GM23338 (cell line): ENCODE measurements at regions not wholly inside any gene's neighbourhood (a gene's known extent, or its start where the extent isn't known, plus 50 kb on each side); places are given as distances from the start of the nearest gene placed in this dataset.

ENCODE experiments used
- ATAC-seq: fragments of 200-7000 bp; cut with Tn5 transposase; 3 replicates; pipeline ENCODE4 v1.9.1; 2020
- DNase-seq: peaks from one replicate; pipeline ENCODE4 v3.0.0-alpha.2; 2015; ENCODE audit warnings: low spot score
- H2AFZ ChIP-seq: fragments of 200-600 bp; sonication (generic); 2 replicates; pipeline ENCODE4 v1.8.0; 2016; ENCODE audit warnings: antibody characterized with exemption, mild to moderate bottlenecking, moderate library complexity
- H3F3A ChIP-seq: fragments of 200-600 bp; sonication (generic); replicated peaks from 2 replicates; pipeline ENCODE4 v1.8.0; 2017; ENCODE audit warnings: antibody characterized with exemption, mixed run types, low read depth
- H3K27ac ChIP-seq: fragments of 200-600 bp; sonication (generic); 2 replicates; pipeline ENCODE4 v1.6.1; 2016; ENCODE audit warnings: low read depth
- H3K27me3 ChIP-seq: fragments of 200-600 bp; sonication (generic); 2 replicates; pipeline ENCODE4 v1.8.0; 2016; ENCODE audit warnings: mild to moderate bottlenecking, mixed run types, moderate library complexity; ENCODE audit not compliant: insufficient read depth
- H3K36me3 ChIP-seq: fragments of 200-600 bp; sonication (generic); 2 replicates; pipeline ENCODE4 v1.8.0; 2016; ENCODE audit warnings: mild to moderate bottlenecking; ENCODE audit not compliant: insufficient read depth
- H3K4me1 ChIP-seq: fragments of 200-600 bp; sonication (generic); 2 replicates; pipeline ENCODE4 v1.8.0; 2016; ENCODE audit warnings: mild to moderate bottlenecking, moderate library complexity; ENCODE audit not compliant: insufficient read depth
- H3K4me2 ChIP-seq: fragments of 200-600 bp; sonication (generic); 2 replicates; pipeline ENCODE4 v1.7.1; 2017; ENCODE audit warnings: mixed run types
- H3K4me3 ChIP-seq: fragments of 200-600 bp; sonication (generic); 2 replicates; pipeline ENCODE4 v1.6.1; 2016; ENCODE audit warnings: mixed run types
- H3K79me2 ChIP-seq: fragments of 200-600 bp; sonication (generic); replicated peaks from 2 replicates; pipeline ENCODE4 v1.8.0; 2017; ENCODE audit warnings: mild to moderate bottlenecking; ENCODE audit not compliant: insufficient read depth
- H3K9me2 ChIP-seq: fragments of 200-600 bp; sonication (generic); 2 replicates; pipeline ENCODE4 v1.8.0; 2017; ENCODE audit not compliant: insufficient read depth
- H4K20me1 ChIP-seq: fragments of 200-600 bp; sonication (generic); replicated peaks from 2 replicates; pipeline ENCODE4 v1.8.0; 2017; ENCODE audit warnings: mild to moderate bottlenecking; ENCODE audit not compliant: insufficient read depth
- H3K27ac Mint-ChIP-seq: 2 replicates; pipeline ENCODE4 v1.8.0; 2020; ENCODE audit warnings: inconsistent platforms, mild to moderate bottlenecking, moderate library complexity, mixed read lengths
- H3K27me3 Mint-ChIP-seq: 3 replicates; pipeline ENCODE4 v1.8.0; 2022; ENCODE audit warnings: low read depth, mild to moderate bottlenecking, moderate library complexity, mixed read lengths, inconsistent platforms; ENCODE audit not compliant: insufficient read depth, poor library complexity
- H3K36me3 Mint-ChIP-seq: 3 replicates; pipeline ENCODE4 v1.8.0; 2021; ENCODE audit warnings: low read depth, mild to moderate bottlenecking, inconsistent platforms, moderate library complexity, mixed read lengths
- H3K4me1 Mint-ChIP-seq: 3 replicates; pipeline ENCODE4 v1.8.0; 2020; ENCODE audit warnings: mild to moderate bottlenecking, inconsistent platforms, mixed read lengths
- H3K4me3 Mint-ChIP-seq: 3 replicates; pipeline ENCODE4 v1.8.0; 2021; ENCODE audit warnings: moderate library complexity, mild to moderate bottlenecking, inconsistent platforms, mixed read lengths
- H3K9me3 Mint-ChIP-seq: 3 replicates; pipeline ENCODE4 v1.8.0; 2020; ENCODE audit warnings: moderate library complexity, mild to moderate bottlenecking, inconsistent platforms, mixed read lengths
- CREB1 ChIP-seq: fragments of 250-450 bp; sonication (Bioruptor Pico); IDR thresholded peaks from 2 replicates; pipeline ENCODE4 v1.5.0; 2020; ENCODE audit warnings: low read depth, mild to moderate bottlenecking, moderate library complexity
- ETS1 ChIP-seq: IDR thresholded peaks from 2 replicates; pipeline ENCODE4 v1.6.1; 2016; ENCODE audit warnings: antibody characterized with exemption
- EZH2 ChIP-seq: fragments of 200-600 bp; sonication (generic); IDR thresholded peaks from one replicate; pipeline ENCODE4 v1.8.0; 2017; ENCODE audit warnings: antibody characterized with exemption, mild to moderate bottlenecking, low read depth; ENCODE audit not compliant: unreplicated experiment
- EZH2phosphoT487 ChIP-seq: fragments of 200-600 bp; sonication (generic); IDR thresholded peaks from one replicate; pipeline ENCODE4 v1.8.1; 2018; ENCODE audit warnings: antibody characterized with exemption; ENCODE audit not compliant: unreplicated experiment
- NANOG ChIP-seq: IDR thresholded peaks from 2 replicates; pipeline ENCODE4 v1.6.1; 2016; ENCODE audit warnings: antibody characterized with exemption, borderline replicate concordance
- POLR2AphosphoS5 ChIP-seq: IDR thresholded peaks from 2 replicates; pipeline ENCODE4 v1.6.1; 2016; ENCODE audit warnings: antibody characterized with exemption, low read depth
- REST ChIP-seq: IDR thresholded peaks from one replicate; pipeline ENCODE4 v1.6.1; 2018; ENCODE audit warnings: antibody characterized with exemption; ENCODE audit not compliant: unreplicated experiment
- STAT1 ChIP-seq: IDR thresholded peaks from one replicate; pipeline ENCODE4 v1.6.1; 2016; ENCODE audit warnings: antibody characterized with exemption; ENCODE audit not compliant: unreplicated experiment
- ZNF114 ChIP-seq: fragments of 250-450 bp; sonication (Bioruptor Pico); IDR thresholded peaks from 2 replicates; pipeline ENCODE4 v1.5.0; 2020; ENCODE audit warnings: mild to moderate bottlenecking, moderate library complexity
- ZNF331 ChIP-seq: fragments of 250-450 bp; sonication (Bioruptor Pico); IDR thresholded peaks from 2 replicates; pipeline ENCODE4 v1.5.0; 2020; ENCODE audit warnings: low read depth, mild to moderate bottlenecking, moderate library complexity
- ZNF462 ChIP-seq: fragments of 250-450 bp; sonication (Bioruptor Pico); IDR thresholded peaks from 2 replicates; pipeline ENCODE4 v1.5.0; 2020; ENCODE audit warnings: mild to moderate bottlenecking, moderate library complexity

GRCh38 chr16:86377251-86378022, 132.9 kb upstream of the FOXF1 start:
- H3K27me3 ChIP-seq = no peaks in the 10 kb centered on the region
- H3K27ac Mint-ChIP-seq = no peak overlapping the region
- no peak for TF ChIP-seq ZNF331 (CRISPR knock-in tag)
- TF ChIP-seq EZH2phosphoT487 = no peak
- TF ChIP-seq REST = no peak
- TF ChIP-seq ETS1 = no peak
- no peak for TF ChIP-seq STAT1
- TF ChIP-seq ZNF462 = no peak
- no peak for TF ChIP-seq POLR2AphosphoS5
- no peak for TF ChIP-seq EZH2
- no peak for TF ChIP-seq CREB1 (CRISPR knock-in tag)
- TF ChIP-seq ZNF114 = no peak
- no peak for TF ChIP-seq NANOG
- H2AFZ ChIP-seq = no peak overlapping the region
- H3K4me3 ChIP-seq = no peak overlapping the region
- H3K36me3 ChIP-seq = no peaks in the 10 kb centered on the region
- peaks cover 14% of the 10 kb centered on the region for H3K4me1 Mint-ChIP-seq
- H3F3A ChIP-seq = no peaks in the 10 kb centered on the region
- no peaks in the 10 kb centered on the region for H3K36me3 Mint-ChIP-seq
- H4K20me1 ChIP-seq = no peaks in the 10 kb centered on the region
- no peak overlapping the region for H3K4me3 Mint-ChIP-seq
- H3K4me2 ChIP-seq = no peak overlapping the region
- no peaks in the 10 kb centered on the region for H3K9me2 ChIP-seq
- H3K27me3 Mint-ChIP-seq = peaks cover 12% of the 10 kb centered on the region
- DNase-seq (no peak), ATAC-seq (no peak)
- no peak overlapping the region for H3K27ac ChIP-seq
- no peaks in the 10 kb centered on the region for H3K79me2 ChIP-seq
- H3K4me1 ChIP-seq = no peaks in the 10 kb centered on the region
- H3K9me3 Mint-ChIP-seq = peaks cover 6% of the 10 kb centered on the region
